Liver (tissue), 8 donors: ENCODE measurements at regions not wholly inside any gene's neighbourhood (a gene's known extent, or its start where the extent isn't known, plus 50 kb on each side); places are given as distances from the start of the nearest gene placed in this dataset.

ENCODE experiments used
- DNase-seq: peaks from one replicate; pipeline ENCODE4 v3.0.0-alpha.2; 2017; ENCODE audit warnings: low spot score
- H3K27ac ChIP-seq, 2 donors: one replicate each; pipeline ENCODE4 v1.7.0; 2013; ENCODE audit warnings: inconsistent platforms in 2 of 2, low read length in 2 of 2, control low read depth in 1 of 2, low read depth in 1 of 2, mild to moderate bottlenecking in 1 of 2
- H3K27me3 ChIP-seq, 4 donors: one replicate each; pipeline versions ENCODE4 v1.6.1 to v1.7.0; 2013; ENCODE audit warnings: low read length in 3 of 4, inconsistent platforms in 1 of 4, mild to moderate bottlenecking in 1 of 4, moderate library complexity in 1 of 4; ENCODE audit not compliant: control insufficient read depth in 4 of 4, insufficient read depth in 4 of 4
- H3K36me3 ChIP-seq, 4 donors: one replicate each; pipeline versions ENCODE4 v1.6.1 to v1.7.0; 2013; ENCODE audit warnings: low read length in 3 of 4, mild to moderate bottlenecking in 3 of 4, low read depth in 1 of 4, moderate library complexity in 1 of 4; ENCODE audit not compliant: control insufficient read depth in 4 of 4, insufficient read depth in 3 of 4
- H3K4me1 ChIP-seq, 4 donors: one replicate each; pipeline versions ENCODE4 v1.6.1 to v1.7.0; 2013; ENCODE audit warnings: low read length in 3 of 4, mild to moderate bottlenecking in 3 of 4, moderate library complexity in 1 of 4; ENCODE audit not compliant: control insufficient read depth in 4 of 4, insufficient read depth in 4 of 4
- H3K4me3 ChIP-seq, 3 donors: one replicate each; pipeline versions ENCODE4 v1.6.1 to v1.7.0; 2013; ENCODE audit warnings: low read length in 3 of 3, control low read depth in 1 of 3, low read depth in 1 of 3, mild to moderate bottlenecking in 1 of 3
- H3K9ac ChIP-seq, 2 donors: one replicate each; pipeline ENCODE4 v1.7.0; 2013; ENCODE audit warnings: low read length in 2 of 2, mild to moderate bottlenecking in 2 of 2, moderate library complexity in 2 of 2, control low read depth in 1 of 2, low read depth in 1 of 2
- H3K9me3 ChIP-seq, 4 donors: one replicate each; pipeline versions ENCODE4 v1.6.1 to v1.7.0; 2013; ENCODE audit warnings: low read length in 3 of 4; ENCODE audit not compliant: control insufficient read depth in 4 of 4
- EGR1 ChIP-seq, 2 donors: IDR thresholded peaks; 2 replicates each; pipeline ENCODE4 v1.6.1; 2016 to 2018; ENCODE audit warnings: antibody characterized with exemption in 2 of 2, low read depth in 2 of 2
- FOXA1 ChIP-seq: IDR thresholded peaks from 2 replicates; pipeline ENCODE4 v1.6.1; 2016; ENCODE audit warnings: antibody characterized with exemption
- FOXA2 ChIP-seq: IDR thresholded peaks from 2 replicates; pipeline ENCODE4 v1.6.1; 2016; ENCODE audit warnings: antibody characterized with exemption
- GABPA ChIP-seq, 2 donors: IDR thresholded peaks in 1 of 2; conservative IDR thresholded peaks in 1 of 2; 2 replicates each; pipeline ENCODE4 v1.6.1; 2016; ENCODE audit warnings: antibody characterized with exemption in 2 of 2, mild to moderate bottlenecking in 1 of 2, moderate library complexity in 1 of 2
- HNF4A ChIP-seq, 2 donors: conservative IDR thresholded peaks; 2 replicates each; pipeline ENCODE4 v1.6.1; 2016; ENCODE audit warnings: antibody characterized with exemption in 2 of 2, mild to moderate bottlenecking in 2 of 2
- HNF4G ChIP-seq: IDR thresholded peaks from 2 replicates; pipeline ENCODE4 v1.6.1; 2016; ENCODE audit warnings: antibody characterized with exemption
- NR2F2 ChIP-seq: IDR thresholded peaks from 2 replicates; pipeline ENCODE4 v1.6.1; 2016; ENCODE audit warnings: antibody characterized with exemption
- RAD21 ChIP-seq, 2 donors: IDR thresholded peaks; 2 replicates each; pipeline ENCODE4 v1.6.1; 2016; ENCODE audit warnings: antibody characterized with exemption in 2 of 2, mild to moderate bottlenecking in 2 of 2
- REST ChIP-seq: IDR thresholded peaks from 2 replicates; pipeline ENCODE4 v1.6.1; 2016; ENCODE audit warnings: antibody characterized with exemption, mild to moderate bottlenecking
- RXRA ChIP-seq, 2 donors: IDR thresholded peaks; 2 replicates each; pipeline ENCODE4 v1.6.1; 2017 to 2018; ENCODE audit warnings: antibody characterized with exemption in 2 of 2, mild to moderate bottlenecking in 1 of 2
- SP1 ChIP-seq: IDR thresholded peaks from 2 replicates; pipeline ENCODE4 v1.6.1; 2018; ENCODE audit warnings: antibody characterized with exemption, mild to moderate bottlenecking
- TAF1 ChIP-seq: conservative IDR thresholded peaks from 2 replicates; pipeline ENCODE4 v1.6.1; 2016; ENCODE audit warnings: antibody characterized with exemption, mild to moderate bottlenecking
- YY1 ChIP-seq: IDR thresholded peaks from 2 replicates; pipeline ENCODE4 v1.6.1; 2016; ENCODE audit warnings: antibody characterized with exemption, mild to moderate bottlenecking
- WGBS: extraction: QIAGEN DNeasy Blood & Tissue Kit; methylation state at CpG from one replicate; pipeline ENCODE4 v1.1.7; 2013; 5-methylcytosine and 5-hydroxymethylcytosine counted together
- TF ChIP-seq, protein P1 (sequence below): IDR thresholded peaks from 2 replicates; pipeline ENCODE4 v1.6.1; 2016; ENCODE audit warnings: antibody characterized with exemption
- TF ChIP-seq, protein P2 (sequence below): IDR thresholded peaks from 2 replicates; pipeline ENCODE4 v1.6.1; 2016; ENCODE audit warnings: antibody characterized with exemption
- TF ChIP-seq, protein P3 (sequence below): IDR thresholded peaks from 2 replicates; pipeline ENCODE4 v1.6.1; 2016; ENCODE audit warnings: antibody characterized with exemption
- TF ChIP-seq, protein P4 (sequence below): fragments of 150-350 bp; IDR thresholded peaks from 2 replicates; pipeline ENCODE4 v1.5.1; 2017; ENCODE audit warnings: improper control_type of control experiment, low read depth, low read length; ENCODE audit not compliant: missing input control
- donor health status: healthy.
- donor health status: healthy.
- donor health status: healthy.
- donor health status: healthy.
- donor health status: healthy.

- no peak overlapping the region for H3K9ac ChIP-seq
- no peaks in the 10 kb centered on the region for H3K9me3 ChIP-seq
- no peak for DNase-seq
- no peaks in the 10 kb centered on the region for H3K27me3 ChIP-seq
- no peak for TF ChIP-seq NR2F2
- TF ChIP-seq, protein P1, sequence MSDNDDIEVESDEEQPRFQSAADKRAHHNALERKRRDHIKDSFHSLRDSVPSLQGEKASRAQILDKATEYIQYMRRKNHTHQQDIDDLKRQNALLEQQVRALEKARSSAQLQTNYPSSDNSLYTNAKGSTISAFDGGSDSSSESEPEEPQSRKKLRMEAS: no peak
- TF ChIP-seq FOXA2: no peak
- no peak for TF ChIP-seq HNF4A (conservative IDR thresholded peaks at IDR 0.05)
- TF ChIP-seq HNF4G: no peak
- TF ChIP-seq, protein P2, sequence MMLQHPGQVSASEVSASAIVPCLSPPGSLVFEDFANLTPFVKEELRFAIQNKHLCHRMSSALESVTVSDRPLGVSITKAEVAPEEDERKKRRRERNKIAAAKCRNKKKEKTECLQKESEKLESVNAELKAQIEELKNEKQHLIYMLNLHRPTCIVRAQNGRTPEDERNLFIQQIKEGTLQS: no peak
- TF ChIP-seq, protein P3, sequence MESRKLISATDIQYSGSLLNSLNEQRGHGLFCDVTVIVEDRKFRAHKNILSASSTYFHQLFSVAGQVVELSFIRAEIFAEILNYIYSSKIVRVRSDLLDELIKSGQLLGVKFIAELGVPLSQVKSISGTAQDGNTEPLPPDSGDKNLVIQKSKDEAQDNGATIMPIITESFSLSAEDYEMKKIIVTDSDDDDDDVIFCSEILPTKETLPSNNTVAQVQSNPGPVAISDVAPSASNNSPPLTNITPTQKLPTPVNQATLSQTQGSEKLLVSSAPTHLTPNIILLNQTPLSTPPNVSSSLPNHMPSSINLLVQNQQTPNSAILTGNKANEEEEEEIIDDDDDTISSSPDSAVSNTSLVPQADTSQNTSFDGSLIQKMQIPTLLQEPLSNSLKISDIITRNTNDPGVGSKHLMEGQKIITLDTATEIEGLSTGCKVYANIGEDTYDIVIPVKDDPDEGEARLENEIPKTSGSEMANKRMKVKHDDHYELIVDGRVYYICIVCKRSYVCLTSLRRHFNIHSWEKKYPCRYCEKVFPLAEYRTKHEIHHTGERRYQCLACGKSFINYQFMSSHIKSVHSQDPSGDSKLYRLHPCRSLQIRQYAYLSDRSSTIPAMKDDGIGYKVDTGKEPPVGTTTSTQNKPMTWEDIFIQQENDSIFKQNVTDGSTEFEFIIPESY: no peak
- TF ChIP-seq SP1: no peak
- TF ChIP-seq RAD21 (IDR thresholded peaks at IDR 0.05): no peak
- no peak for TF ChIP-seq TAF1
- no peak for TF ChIP-seq RXRA (IDR thresholded peaks at IDR 0.05)
- TF ChIP-seq REST: no peak
- no peak for TF ChIP-seq YY1
- TF ChIP-seq, protein P4, sequence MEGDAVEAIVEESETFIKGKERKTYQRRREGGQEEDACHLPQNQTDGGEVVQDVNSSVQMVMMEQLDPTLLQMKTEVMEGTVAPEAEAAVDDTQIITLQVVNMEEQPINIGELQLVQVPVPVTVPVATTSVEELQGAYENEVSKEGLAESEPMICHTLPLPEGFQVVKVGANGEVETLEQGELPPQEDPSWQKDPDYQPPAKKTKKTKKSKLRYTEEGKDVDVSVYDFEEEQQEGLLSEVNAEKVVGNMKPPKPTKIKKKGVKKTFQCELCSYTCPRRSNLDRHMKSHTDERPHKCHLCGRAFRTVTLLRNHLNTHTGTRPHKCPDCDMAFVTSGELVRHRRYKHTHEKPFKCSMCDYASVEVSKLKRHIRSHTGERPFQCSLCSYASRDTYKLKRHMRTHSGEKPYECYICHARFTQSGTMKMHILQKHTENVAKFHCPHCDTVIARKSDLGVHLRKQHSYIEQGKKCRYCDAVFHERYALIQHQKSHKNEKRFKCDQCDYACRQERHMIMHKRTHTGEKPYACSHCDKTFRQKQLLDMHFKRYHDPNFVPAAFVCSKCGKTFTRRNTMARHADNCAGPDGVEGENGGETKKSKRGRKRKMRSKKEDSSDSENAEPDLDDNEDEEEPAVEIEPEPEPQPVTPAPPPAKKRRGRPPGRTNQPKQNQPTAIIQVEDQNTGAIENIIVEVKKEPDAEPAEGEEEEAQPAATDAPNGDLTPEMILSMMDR: no peak
- no peak for TF ChIP-seq FOXA1
- TF ChIP-seq EGR1 (IDR thresholded peaks at IDR 0.05; ENCODE audit: low read depth in 2 of 2): no peak
- H3K4me1 ChIP-seq: no peaks in the 10 kb centered on the region
- H3K36me3 ChIP-seq: no peaks in the 10 kb centered on the region
- WGBS: 38% methylated on average over 2 of the region's 2 CpGs
- no peak overlapping the region for H3K4me3 ChIP-seq
- H3K27ac ChIP-seq: no peak overlapping the region
These were observed 222.9 kb upstream of the NDN start for GRCh38 chr15:23910030-23910429.

- Histone ChIP-seq H3K9ac (no peak overlapping the region), H3K27ac (no peak overlapping the region), H3K27me3 (no peaks in the 10 kb centered on the region), H3K9me3 (no peaks in the 10 kb centered on the region), H3K36me3 (no peaks in the 10 kb centered on the region), H3K4me3 (no peak overlapping the region), H3K4me1 (no peaks in the 10 kb centered on the region)
- 38% methylated on average over 12 of the region's 12 CpGs for WGBS
- no peak for TF ChIP-seq REST
- no peak for TF ChIP-seq EGR1 (IDR thresholded peaks at IDR 0.05; ENCODE audit: low read depth in 2 of 2)
- no peak for TF ChIP-seq RXRA (IDR thresholded peaks at IDR 0.05)
- TF ChIP-seq GABPA (IDR thresholded peaks at IDR 0.05 in 1 of 2, conservative IDR thresholded peaks at IDR 0.05 in 1 of 2): no peak
- DNase-seq: no peak
These were observed 225.1 kb upstream of the NDN start for GRCh38 chr15:23912191-23912590.
